Uterus (tissue), 2 donors: ENCODE measurements at regions not wholly inside any gene's neighbourhood (a gene's known extent, or its start where the extent isn't known, plus 50 kb on each side); places are given as distances from the start of the nearest gene placed in this dataset.

Source experiments
- POLR2A ChIP-seq, 2 donors: fragments of 450-650 bp; IDR thresholded peaks; one replicate each; pipeline ENCODE4 v1.6.1; 2016; ENCODE audit warnings: antibody characterized with exemption in 2 of 2, mild to moderate bottlenecking in 1 of 2, moderate library complexity in 1 of 2
- TF ChIP-seq, protein P1 (sequence below), 4 experiments: fragments of 200-600 bp in 2 of 4; fragments of 450-650 bp in 2 of 4; sonication (generic) in 2 of 4; IDR thresholded peaks; one replicate each; pipeline ENCODE4 v1.5.1; 2016 to 2019; ENCODE audit warnings: antibody characterized with exemption in 4 of 4, mild to moderate bottlenecking in 2 of 4, moderate library complexity in 1 of 4

DNA sequence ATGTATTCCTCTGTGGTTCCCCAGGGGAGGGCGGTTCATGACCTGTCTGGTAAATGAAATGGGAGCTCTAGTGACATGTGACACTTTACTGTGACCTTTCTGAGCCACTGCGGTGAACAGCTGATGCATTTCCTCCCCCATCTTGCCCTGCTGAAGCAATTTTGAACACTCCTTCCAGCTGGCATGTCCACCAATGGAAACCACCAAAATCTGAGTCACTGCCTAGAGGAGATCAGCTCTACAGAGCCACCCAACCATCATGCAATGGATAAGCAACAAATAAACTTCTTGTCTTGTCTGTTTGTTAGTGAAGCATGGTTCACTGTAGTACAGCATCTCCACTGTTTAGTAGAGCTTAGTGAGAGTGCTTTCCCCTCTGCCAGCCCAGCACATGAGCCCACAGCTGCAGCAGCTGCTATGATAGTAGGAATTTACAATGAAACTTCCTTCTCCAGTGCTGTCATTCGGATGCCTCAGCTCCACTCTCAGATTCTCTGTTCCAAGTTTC is 479.4 kb downstream of the NTRK3 start:
- TF ChIP-seq POLR2A (IDR thresholded peaks at IDR 0.05), result no peak
- TF ChIP-seq, protein P1, sequence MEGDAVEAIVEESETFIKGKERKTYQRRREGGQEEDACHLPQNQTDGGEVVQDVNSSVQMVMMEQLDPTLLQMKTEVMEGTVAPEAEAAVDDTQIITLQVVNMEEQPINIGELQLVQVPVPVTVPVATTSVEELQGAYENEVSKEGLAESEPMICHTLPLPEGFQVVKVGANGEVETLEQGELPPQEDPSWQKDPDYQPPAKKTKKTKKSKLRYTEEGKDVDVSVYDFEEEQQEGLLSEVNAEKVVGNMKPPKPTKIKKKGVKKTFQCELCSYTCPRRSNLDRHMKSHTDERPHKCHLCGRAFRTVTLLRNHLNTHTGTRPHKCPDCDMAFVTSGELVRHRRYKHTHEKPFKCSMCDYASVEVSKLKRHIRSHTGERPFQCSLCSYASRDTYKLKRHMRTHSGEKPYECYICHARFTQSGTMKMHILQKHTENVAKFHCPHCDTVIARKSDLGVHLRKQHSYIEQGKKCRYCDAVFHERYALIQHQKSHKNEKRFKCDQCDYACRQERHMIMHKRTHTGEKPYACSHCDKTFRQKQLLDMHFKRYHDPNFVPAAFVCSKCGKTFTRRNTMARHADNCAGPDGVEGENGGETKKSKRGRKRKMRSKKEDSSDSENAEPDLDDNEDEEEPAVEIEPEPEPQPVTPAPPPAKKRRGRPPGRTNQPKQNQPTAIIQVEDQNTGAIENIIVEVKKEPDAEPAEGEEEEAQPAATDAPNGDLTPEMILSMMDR (IDR thresholded peaks at IDR 0.05), result no peak
